Fibroblast of mammary gland (primary cell): ENCODE measurements at regions not wholly inside any gene's neighbourhood (a gene's known extent, or its start where the extent isn't known, plus 50 kb on each side); places are given as distances from the start of the nearest gene placed in this dataset.

Experiments
- DNase-seq: peaks from one replicate; pipeline ENCODE4 v3.0.0-alpha.2; 2010; ENCODE audit warnings: low read depth
- H3K4me3 ChIP-seq: 2 replicates; pipeline ENCODE4 v1.5.1; 2011; ENCODE audit warnings: low read depth, mild to moderate bottlenecking, low read length, moderate library complexity; ENCODE audit not compliant: control insufficient read depth
- CTCF ChIP-seq: conservative IDR thresholded peaks from 2 replicates; pipeline ENCODE4 v1.5.1; 2011; ENCODE audit warnings: low read depth, low read length, inconsistent platforms; ENCODE audit not compliant: control insufficient read depth, insufficient read depth

GRCh38 chr7:69173341-69173740, 424.9 kb upstream of the AUTS2 start:
- DNase-seq = no peak
- H3K4me3 ChIP-seq = no peak overlapping the region
- TF ChIP-seq CTCF = no peak

- no peak for DNase-seq
- no peak overlapping the region for H3K4me3 ChIP-seq
These were observed 424.4 kb upstream of the AUTS2 start for GRCh38 chr7:69173846-69174245.

GRCh38 chr7:69176841-69177240, 421.4 kb upstream of the AUTS2 start:
- no peak overlapping the region for H3K4me3 ChIP-seq
- TF ChIP-seq CTCF = no peak
- no peak for DNase-seq

More at GRCh38 chr7:69173846-69174245, 424.4 kb upstream of the AUTS2 start:
- TF ChIP-seq CTCF = no peak

GRCh38 chr7:69177461-69177861, 420.8 kb upstream of the AUTS2 start:
- no peak for DNase-seq
- no peak overlapping the region for H3K4me3 ChIP-seq
- no peak for TF ChIP-seq CTCF

GRCh38 chr7:69177941-69178494, 420.3 kb upstream of the AUTS2 start:
- no peak overlapping the region for H3K4me3 ChIP-seq
- no peak for DNase-seq
- TF ChIP-seq CTCF = no peak

- H3K4me3 ChIP-seq = no peak overlapping the region
- no peak for DNase-seq
- TF ChIP-seq CTCF = no peak
These were observed 417.6 kb upstream of the AUTS2 start for GRCh38 chr7:69180662-69181061.

- H3K4me3 ChIP-seq = no peak overlapping the region
- no peak for DNase-seq
- no peak for TF ChIP-seq CTCF
These were observed 415.4 kb upstream of the AUTS2 start for GRCh38 chr7:69182596-69183467.
